DMS153 treated with DMSO at 0.1 percent for 48 hours (cell line): ENCODE measurements at regions not wholly inside any gene's neighbourhood (a gene's known extent, or its start where the extent isn't known, plus 50 kb on each side); places are given as distances from the start of the nearest gene placed in this dataset.
"Not testable (repeated sequence)": the region's sequence is repeated elsewhere in the genome, so short reads cannot be mapped to it uniquely, and the experiment has no call there.

Experiments
- DNase-seq: peaks from one replicate; lab custom pipeline; 2025; ENCODE audit not compliant: unreplicated experiment; lab: John Stamatoyannopoulos, UW

- DNase-seq: no peak
Observed at GRCh38 chr6:150734235-150734634, 131.3 kb upstream of the MTHFD1L start.

- no peak for DNase-seq
Observed at GRCh38 chr6:150735341-150735851, 130.1 kb upstream of the MTHFD1L start.

- no peak for DNase-seq
Observed at GRCh38 chr6:150738092-150738629, 127.3 kb upstream of the MTHFD1L start.

GRCh38 chr6:150739711-150740349 lies 125.7 kb upstream of the MTHFD1L start:
- DNase-seq: no peak

- DNase-seq: no peak
Observed at GRCh38 chr6:150740453-150740852, 125.0 kb upstream of the MTHFD1L start.

- DNase-seq: no peak
Observed at GRCh38 chr6:150741633-150742200, 123.8 kb upstream of the MTHFD1L start.

GRCh38 chr6:150744522-150745260 lies 120.8 kb upstream of the MTHFD1L start:
- DNase-seq: no peak

- DNase-seq: peak; percentile 23
Observed at GRCh38 chr6:150745896-150746295, 119.6 kb upstream of the MTHFD1L start.

- no peak for DNase-seq
Observed at GRCh38 chr6:150747155-150747554, 118.3 kb upstream of the MTHFD1L start.

- DNase-seq: no peak
Observed at GRCh38 chr6:150749091-150749670, 116.3 kb upstream of the MTHFD1L start.

- no peak for DNase-seq
Observed at GRCh38 chr6:150751296-150751695, 114.2 kb upstream of the MTHFD1L start.

- no peak for DNase-seq
Observed at GRCh38 chr6:150752409-150752808, 113.1 kb upstream of the MTHFD1L start.

- DNase-seq: peak; percentile 18
Observed at GRCh38 chr6:150753371-150754064, 112.0 kb upstream of the MTHFD1L start.

GRCh38 chr6:150755042-150755441 lies 110.5 kb upstream of the MTHFD1L start:
- no peak for DNase-seq

- DNase-seq: no peak
Observed at GRCh38 chr6:150755524-150755923, 110.0 kb upstream of the MTHFD1L start.

- DNase-seq: no peak
Observed at GRCh38 chr6:150756173-150756572, 109.3 kb upstream of the MTHFD1L start.

GRCh38 chr6:150757807-150758206 lies 107.7 kb upstream of the MTHFD1L start:
- DNase-seq: not testable (repeated sequence)

- no peak for DNase-seq
Observed at GRCh38 chr6:150759483-150759882, 106.0 kb upstream of the MTHFD1L start.

- no peak for DNase-seq
Observed at GRCh38 chr6:150761771-150762170, 103.7 kb upstream of the MTHFD1L start.

GRCh38 chr6:150764334-150765066 lies 101.0 kb upstream of the MTHFD1L start:
- no peak for DNase-seq
